Liver (tissue), 3 donors: ENCODE measurements at regions not wholly inside any gene's neighbourhood (a gene's known extent, or its start where the extent isn't known, plus 50 kb on each side); places are given as distances from the start of the nearest gene placed in this dataset.

ENCODE experiments used
- ATF3 ChIP-seq: IDR thresholded peaks from 2 replicates; pipeline ENCODE4 v1.6.1; 2016; ENCODE audit warnings: antibody characterized with exemption
- CTCF ChIP-seq: fragments of 150-350 bp; IDR thresholded peaks from 2 replicates; pipeline ENCODE4 v1.5.1; 2017; ENCODE audit warnings: improper control_type of control experiment, low read depth, low read length; ENCODE audit not compliant: missing input control
- GABPA ChIP-seq, 2 donors: IDR thresholded peaks in 1 of 2; conservative IDR thresholded peaks in 1 of 2; 2 replicates each; pipeline ENCODE4 v1.6.1; 2016; ENCODE audit warnings: antibody characterized with exemption in 2 of 2, mild to moderate bottlenecking in 1 of 2, moderate library complexity in 1 of 2
- JUND ChIP-seq, 2 donors: IDR thresholded peaks; 2 replicates each; pipeline ENCODE4 v1.6.1; 2016; ENCODE audit warnings: antibody characterized with exemption in 2 of 2
- NR2F2 ChIP-seq: IDR thresholded peaks from 2 replicates; pipeline ENCODE4 v1.6.1; 2016; ENCODE audit warnings: antibody characterized with exemption
- RAD21 ChIP-seq, 2 donors: IDR thresholded peaks; 2 replicates each; pipeline ENCODE4 v1.6.1; 2016; ENCODE audit warnings: antibody characterized with exemption in 2 of 2, mild to moderate bottlenecking in 2 of 2
- RXRA ChIP-seq, 2 donors: IDR thresholded peaks; 2 replicates each; pipeline ENCODE4 v1.6.1; 2017 to 2018; ENCODE audit warnings: antibody characterized with exemption in 2 of 2, mild to moderate bottlenecking in 1 of 2
- TAF1 ChIP-seq: conservative IDR thresholded peaks from 2 replicates; pipeline ENCODE4 v1.6.1; 2016; ENCODE audit warnings: antibody characterized with exemption, mild to moderate bottlenecking
- TF ChIP-seq, protein P1 (sequence below): IDR thresholded peaks from 2 replicates; pipeline ENCODE4 v1.6.1; 2016; ENCODE audit warnings: antibody characterized with exemption
- donor health status: healthy.
- donor health status: healthy.

DNA sequence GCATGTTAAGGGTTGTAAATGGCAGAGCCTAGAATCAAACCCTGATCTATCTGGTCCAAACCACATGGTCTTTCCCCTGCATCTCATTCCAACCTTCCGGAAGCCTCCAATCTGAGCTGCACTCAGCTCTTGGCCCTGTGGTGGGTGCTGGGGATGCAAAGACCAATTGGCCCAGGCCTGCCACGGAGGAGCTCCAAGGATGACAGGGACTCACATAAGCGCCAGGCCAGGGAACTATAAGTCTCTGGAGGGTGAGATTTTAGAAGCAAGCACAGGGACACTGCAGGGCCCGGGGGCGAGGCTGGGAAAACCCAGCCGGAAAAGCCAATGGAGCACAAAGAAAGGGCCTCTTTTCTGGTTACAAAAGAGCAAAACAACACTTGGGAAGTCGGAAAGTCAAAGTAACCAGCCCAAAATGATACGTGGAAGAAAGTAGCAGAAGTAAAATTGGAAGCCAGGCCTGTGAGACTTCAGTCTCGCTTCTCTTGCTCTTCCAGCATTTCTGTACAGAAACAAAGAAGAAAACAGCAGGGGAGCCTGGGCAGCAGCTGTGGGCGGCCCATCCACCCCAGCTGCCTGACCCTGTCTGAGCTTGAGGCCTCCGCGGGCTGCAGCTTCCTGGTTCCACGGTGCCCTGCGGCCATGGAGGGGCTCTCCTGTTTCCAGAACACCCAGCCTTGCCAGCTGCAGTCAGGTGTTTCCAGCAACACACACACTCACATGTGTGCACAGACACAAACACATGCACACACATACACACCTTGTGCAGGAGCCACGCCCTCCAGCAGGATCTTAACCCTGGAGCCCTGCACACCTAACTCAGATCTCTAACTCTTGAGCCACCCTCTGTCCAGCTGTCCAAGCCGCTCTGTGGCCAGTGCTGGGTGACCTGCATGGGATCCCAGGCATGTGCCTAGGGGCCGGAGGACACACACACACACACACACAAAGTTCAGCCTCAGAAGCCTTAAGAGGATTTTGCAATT is 178.2 kb downstream of the BCL11B start:
- no peak for TF ChIP-seq CTCF
- TF ChIP-seq RAD21 (IDR thresholded peaks at IDR 0.05): no peak
- TF ChIP-seq, protein P1, sequence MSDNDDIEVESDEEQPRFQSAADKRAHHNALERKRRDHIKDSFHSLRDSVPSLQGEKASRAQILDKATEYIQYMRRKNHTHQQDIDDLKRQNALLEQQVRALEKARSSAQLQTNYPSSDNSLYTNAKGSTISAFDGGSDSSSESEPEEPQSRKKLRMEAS: no peak
- TF ChIP-seq NR2F2: no peak
- no peak for TF ChIP-seq GABPA (IDR thresholded peaks at IDR 0.05 in 1 of 2, conservative IDR thresholded peaks at IDR 0.05 in 1 of 2)
- no peak for TF ChIP-seq ATF3
- no peak for TF ChIP-seq JUND (IDR thresholded peaks at IDR 0.05)
- TF ChIP-seq RXRA (IDR thresholded peaks at IDR 0.05): no peak
- TF ChIP-seq TAF1: no peak
